ENCODE measurements at regions not wholly inside any gene's neighbourhood (a gene's known extent, or its start where the extent isn't known, plus 50 kb on each side); places are given as distances from the start of the nearest gene placed in this dataset.

- no peaks in the 10 kb centered on the region for H3K9me3 ChIP-seq
- DNase-seq, result no peak
- no peak overlapping the region for H3K27ac ChIP-seq
- intact Hi-C loops (cut with DNase I), result no loop called here
- no peak overlapping the region for H3K4me3 ChIP-seq
- WGBS, 2 donors, result 65 to 68% methylated on average over 14 of the region's 14 CpGs
- no peaks in the 10 kb centered on the region for H3K36me3 ChIP-seq (replicated peaks in 1 of 2; ENCODE audit: insufficient read depth in 1 of 2, low read depth in 2 of 2)
- no peaks in the 10 kb centered on the region for H3K27me3 ChIP-seq
- no peaks in the 10 kb centered on the region for H3K4me1 ChIP-seq
- no peak for ATAC-seq
- TF ChIP-seq POLR2A (IDR thresholded peaks at IDR 0.05) (no peak), CTCF (IDR thresholded peaks at IDR 0.05) (no peak)
These were observed 140.5 kb downstream of the TSN start for GRCh38 chr2:121895723-121896571.

- Histone ChIP-seq H3K36me3 (replicated peaks in 1 of 2; ENCODE audit: insufficient read depth in 1 of 2, low read depth in 2 of 2) (no peaks in the 10 kb centered on the region), H3K27ac (no peak overlapping the region), H3K4me3 (no peak overlapping the region), H3K9me3 (no peaks in the 10 kb centered on the region), H3K4me1 (no peaks in the 10 kb centered on the region), H3K27me3 (no peaks in the 10 kb centered on the region)
- no peak for TF ChIP-seq POLR2A (IDR thresholded peaks at IDR 0.05)
- no peak for TF ChIP-seq CTCF (IDR thresholded peaks at IDR 0.05)
- intact Hi-C loops (cut with DNase I), result no loop called here
- DNase-seq (no peak), ATAC-seq (no peak)
- 57 to 73% methylated on average over 4 to 5 of the region's 5 CpGs for WGBS, 2 donors
These were observed 142.0 kb downstream of the TSN start for GRCh38 chr2:121897335-121897970.

- 70 to 76% methylated on average over 4 of the region's 4 CpGs for WGBS, 2 donors
- intact Hi-C loops (cut with DNase I), result no loop called here
- H3K27me3 ChIP-seq, result peaks cover 0 to 4% of the 10 kb centered on the region in 2 donors
- no peaks in the 10 kb centered on the region for H3K4me1 ChIP-seq
- no peak overlapping the region for H3K27ac ChIP-seq
- no peaks in the 10 kb centered on the region for H3K9me3 ChIP-seq
- H3K36me3 ChIP-seq (replicated peaks in 1 of 2; ENCODE audit: insufficient read depth in 1 of 2, low read depth in 2 of 2), result no peaks in the 10 kb centered on the region
- DNase-seq, result no peak
- TF ChIP-seq CTCF (IDR thresholded peaks at IDR 0.05) (no peak), POLR2A (IDR thresholded peaks at IDR 0.05) (no peak)
- no peak overlapping the region for H3K4me3 ChIP-seq
- ATAC-seq, result no peak
These were observed 143.0 kb downstream of the TSN start for GRCh38 chr2:121898483-121898882.

- ATAC-seq, result no peak
- intact Hi-C loops (cut with DNase I), result no loop called here
These were observed 144.9 kb downstream of the TSN start for GRCh38 chr2:121900391-121900790.

More at GRCh38 chr2:121900391-121900790, 144.9 kb downstream of the TSN start:
- no peak for TF ChIP-seq POLR2A (IDR thresholded peaks at IDR 0.05)
- no peak for TF ChIP-seq CTCF (IDR thresholded peaks at IDR 0.05)
- Histone ChIP-seq H3K36me3 (replicated peaks in 1 of 2; ENCODE audit: insufficient read depth in 1 of 2, low read depth in 2 of 2) (no peaks in the 10 kb centered on the region), H3K4me3 (no peak overlapping the region), H3K27ac (no peak overlapping the region), H3K4me1 (no peaks in the 10 kb centered on the region), H3K27me3 (peaks cover 0 to 4% of the 10 kb centered on the region in 2 donors), H3K9me3 (no peaks in the 10 kb centered on the region)
- WGBS, 2 donors, result 68 to 73% methylated on average over 8 of the region's 8 CpGs
- no peak for DNase-seq

All from body of pancreas (tissue), 4 donors.